GM13976 (cell line): ENCODE measurements at regions not wholly inside any gene's neighbourhood (a gene's known extent, or its start where the extent isn't known, plus 50 kb on each side); places are given as distances from the start of the nearest gene placed in this dataset.

Experiments
- DNase-seq: peaks from one replicate; pipeline ENCODE4 v3.0.0; 2012; ENCODE audit warnings: low spot score
- CTCF ChIP-seq: IDR thresholded peaks from 2 replicates; pipeline ENCODE4 v1.5.1; 2012; ENCODE audit warnings: borderline replicate concordance, mild to moderate bottlenecking; ENCODE audit not compliant: insufficient read depth; ENCODE audit errors: extremely low read depth, missing control alignments, control extremely low read depth
- in situ Hi-C: fragments of 300-500 bp; cut with MboI; formaldehyde crosslinking; loops from one replicate; pipeline ENCODE4 v1.12.0; 2022; ENCODE audit warnings: low sequenced_read_pairs, mixed read lengths, inconsistent platforms; ENCODE audit not compliant: unreplicated experiment

- in situ Hi-C loops, result no loop called here
- DNase-seq, result no peak
- TF ChIP-seq CTCF, result no peak
Measured at GRCh38 chr13:50318887-50319286, 303.6 kb downstream of the KCNRG start.

- no peak for TF ChIP-seq CTCF
- no peak for DNase-seq
- in situ Hi-C loops, result no loop called here
Measured at GRCh38 chr13:50319635-50320255, 304.5 kb downstream of the KCNRG start.

DNA sequence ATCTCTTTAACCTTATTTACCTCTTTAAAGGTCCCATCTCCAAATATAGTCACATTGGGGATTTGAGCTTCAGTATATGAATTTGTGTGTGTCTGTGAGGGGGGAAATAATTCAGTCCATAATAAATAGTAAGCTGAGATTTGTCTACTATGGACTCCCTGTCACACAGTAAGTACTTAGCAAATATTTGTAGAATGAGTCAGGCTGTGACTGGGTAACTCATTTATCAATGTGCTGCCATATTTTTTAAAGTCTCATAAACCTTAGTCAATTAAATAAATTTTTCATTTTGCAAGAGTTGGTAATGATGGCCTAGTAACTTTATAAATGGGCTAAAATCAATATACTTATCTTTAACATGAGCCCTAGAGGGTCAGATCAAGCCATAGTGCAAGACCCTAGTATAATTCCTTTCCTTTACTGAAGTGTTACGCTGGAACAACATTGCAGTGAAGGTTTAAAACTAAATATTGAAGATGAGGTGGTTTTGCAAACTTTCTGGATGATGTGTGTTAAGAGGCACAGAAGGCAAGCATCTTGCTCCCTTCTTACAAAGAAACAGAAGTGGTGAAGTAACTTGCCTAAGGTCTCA lies 305.1 kb downstream of the KCNRG start:
- no peak for TF ChIP-seq CTCF
- DNase-seq, result no peak
- in situ Hi-C loops, result no loop called here

GRCh38 chr13:50322006-50322405 lies 306.8 kb downstream of the KCNRG start:
- TF ChIP-seq CTCF, result no peak
- in situ Hi-C loops, result no loop called here
- no peak for DNase-seq

DNA sequence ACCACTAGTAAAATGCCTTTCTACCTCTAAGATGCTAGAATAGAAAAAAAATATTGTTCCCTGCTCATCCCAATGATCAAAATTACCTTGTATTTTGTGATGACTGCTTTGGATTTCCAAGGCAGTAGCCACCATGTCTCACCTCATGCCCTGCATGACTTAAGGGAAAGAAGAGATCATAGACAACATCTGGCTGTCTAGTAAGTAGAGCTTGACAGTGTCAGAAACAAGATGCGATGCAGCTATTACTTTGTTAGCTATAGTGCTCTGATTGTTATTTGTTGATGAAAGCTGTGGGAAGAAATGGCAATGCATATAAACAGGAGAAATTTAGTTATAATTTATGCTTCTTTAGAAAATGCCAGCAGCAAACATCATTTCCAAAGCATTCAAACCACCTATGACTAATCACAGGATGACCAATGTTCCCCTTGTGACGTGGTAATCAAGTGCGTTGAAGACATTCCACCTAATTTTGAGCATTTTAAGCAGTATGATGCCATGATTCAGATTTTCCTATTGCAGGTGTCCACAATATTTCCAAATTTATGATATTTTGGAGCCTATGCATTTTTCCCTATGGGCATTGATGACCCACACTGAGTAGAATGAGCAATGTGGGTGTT lies 308.3 kb downstream of the KCNRG start:
- TF ChIP-seq CTCF, result no peak
- in situ Hi-C loops, result no loop called here
- DNase-seq, result no peak

DNA sequence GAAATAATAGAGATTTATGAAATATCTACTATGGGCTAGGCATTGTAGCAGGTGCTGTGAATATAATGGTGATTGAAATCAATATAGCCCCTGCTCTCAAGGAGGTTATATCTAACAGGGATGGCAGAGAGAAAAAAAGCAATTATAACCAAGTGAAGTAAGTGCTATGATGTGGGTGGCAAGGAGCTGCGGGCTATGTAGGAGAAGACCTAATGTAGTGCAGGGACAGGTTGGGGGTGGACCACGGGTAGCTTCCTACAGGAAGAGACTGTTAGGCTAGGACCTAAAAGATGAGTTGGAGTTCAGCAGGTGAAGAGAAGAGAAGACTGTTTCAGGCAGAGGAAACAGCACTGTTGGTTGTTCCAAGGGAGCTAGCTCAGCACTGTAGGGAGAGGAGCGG lies 311.0 kb downstream of the KCNRG start:
- TF ChIP-seq CTCF, result no peak
- no peak for DNase-seq
- in situ Hi-C loops, result no loop called here
